WTC11 (cell line): ENCODE measurements at regions not wholly inside any gene's neighbourhood (a gene's known extent, or its start where the extent isn't known, plus 50 kb on each side); places are given as distances from the start of the nearest gene placed in this dataset.

Experiments
- ATAC-seq: fragments of 200-7000 bp; cut with Tn5 transposase; 2 replicates; pipeline ENCODE4 v1.10.0; 2021; ENCODE audit warnings: mild to moderate bottlenecking, moderate library complexity
- CTCF ChIA-PET: fragments of 300-600 bp; sonication (Branson Sonifier 250); formaldehyde crosslinking; loops from one replicate; lab custom pipeline; 2021; ENCODE audit warnings: antibody characterized with exemption; lab: Charles Lee
- POLR2A ChIA-PET: fragments of 350-600 bp; sonication (Branson Sonifier 250); formaldehyde crosslinking; loops from one replicate; lab custom pipeline; 2021; ENCODE audit warnings: antibody characterized with exemption; lab: Charles Lee
- DNase-seq: peaks from one replicate; pipeline ENCODE4 v3.0.0; 2021; ENCODE audit warnings: low spot score
- H3K27ac Mint-ChIP-seq: 2 replicates; pipeline ENCODE4 v1.8.0; 2021; ENCODE audit warnings: mixed read lengths
- H3K27me3 Mint-ChIP-seq: 2 replicates; pipeline ENCODE4 v1.8.0; 2021; ENCODE audit warnings: low read depth, mild to moderate bottlenecking, moderate library complexity, mixed read lengths
- H3K36me3 Mint-ChIP-seq: 2 replicates; pipeline ENCODE4 v1.8.0; 2021; ENCODE audit warnings: mixed read lengths
- H3K4me1 Mint-ChIP-seq: 2 replicates; pipeline ENCODE4 v1.8.0; 2022; ENCODE audit warnings: mixed read lengths
- H3K4me3 Mint-ChIP-seq: 2 replicates; pipeline ENCODE4 v1.8.0; 2021; ENCODE audit warnings: mild to moderate bottlenecking, moderate library complexity, mixed read lengths
- H3K9me3 Mint-ChIP-seq: 2 replicates; pipeline ENCODE4 v1.8.0; 2021; ENCODE audit warnings: mixed read lengths
- CDX4 ChIP-seq: fragments of 250-450 bp; sonication (Bioruptor Pico); IDR thresholded peaks from 2 replicates; pipeline ENCODE4 v1.9.0; 2021; ENCODE audit warnings: moderate library complexity, mild to moderate bottlenecking, inconsistent platforms, borderline replicate concordance
- EMX1 ChIP-seq: fragments of 250-450 bp; sonication (Bioruptor Pico); IDR thresholded peaks from 2 replicates; pipeline ENCODE4 v1.8.0; 2021; ENCODE audit warnings: mild to moderate bottlenecking
- ERG ChIP-seq: fragments of 250-450 bp; sonication (Bioruptor Pico); IDR thresholded peaks from 2 replicates; pipeline ENCODE4 v1.8.0; 2021; ENCODE audit warnings: mild to moderate bottlenecking
- FOXP1 ChIP-seq: sonication (generic); formaldehyde crosslinking; IDR thresholded peaks from 2 replicates; pipeline ENCODE4 v1.8.0; 2022; ENCODE audit warnings: missing genetic modification reagents, mild to moderate bottlenecking, moderate library complexity, borderline replicate concordance
- JAZF1 ChIP-seq: fragments of 250-450 bp; sonication (Bioruptor Pico); IDR thresholded peaks from 2 replicates; pipeline ENCODE4 v1.9.0; 2021; ENCODE audit warnings: moderate library complexity, mild to moderate bottlenecking, inconsistent platforms
- NFATC4 ChIP-seq: fragments of 250-450 bp; sonication (Bioruptor Pico); IDR thresholded peaks from 2 replicates; pipeline ENCODE4 v1.9.0; 2021; ENCODE audit warnings: mild to moderate bottlenecking
- SOX15 ChIP-seq: fragments of 250-450 bp; sonication (Bioruptor Pico); IDR thresholded peaks from 2 replicates; pipeline ENCODE4 v1.9.0; 2021; ENCODE audit warnings: mild to moderate bottlenecking
- ZNF121 ChIP-seq: sonication (generic); formaldehyde crosslinking; IDR thresholded peaks from 2 replicates; pipeline ENCODE4 v1.8.0; 2023; ENCODE audit warnings: missing genetic modification reagents
- ZNF138 ChIP-seq: sonication (generic); formaldehyde crosslinking; conservative IDR thresholded peaks from 2 replicates; pipeline ENCODE4 v1.8.1; 2022; ENCODE audit warnings: mild to moderate bottlenecking, moderate library complexity, missing genetic modification reagents
- ZNF232 ChIP-seq: sonication (generic); formaldehyde crosslinking; IDR thresholded peaks from 2 replicates; pipeline ENCODE4 v1.8.0; 2022; ENCODE audit warnings: mild to moderate bottlenecking, missing genetic modification reagents
- ZNF263 ChIP-seq: sonication (generic); formaldehyde crosslinking; IDR thresholded peaks from 2 replicates; pipeline ENCODE4 v1.8.1; 2022; ENCODE audit warnings: low read depth, mild to moderate bottlenecking, moderate library complexity, missing genetic modification reagents
- ZNF425 ChIP-seq: fragments of 250-450 bp; sonication (Bioruptor Pico); conservative IDR thresholded peaks from 2 replicates; pipeline ENCODE4 v1.9.0; 2021; ENCODE audit warnings: mild to moderate bottlenecking
- TF ChIP-seq, protein P1 (sequence below): sonication (generic); formaldehyde crosslinking; IDR thresholded peaks from 2 replicates; pipeline ENCODE4 v1.8.1; 2022; ENCODE audit warnings: mild to moderate bottlenecking, moderate library complexity, missing genetic modification reagents
- TF ChIP-seq, protein P2 (sequence below): sonication (generic); formaldehyde crosslinking; IDR thresholded peaks from 2 replicates; pipeline ENCODE4 v1.8.0; 2023; ENCODE audit warnings: mild to moderate bottlenecking, missing genetic modification reagents
- TF ChIP-seq, protein P3 (sequence below): sonication (generic); formaldehyde crosslinking; IDR thresholded peaks from 2 replicates; pipeline ENCODE4 v1.8.0; 2022; ENCODE audit warnings: mild to moderate bottlenecking, missing genetic modification reagents
- TF ChIP-seq, protein P4 (sequence below): sonication (generic); formaldehyde crosslinking; IDR thresholded peaks from 2 replicates; pipeline ENCODE4 v1.8.0; 2023; ENCODE audit warnings: missing genetic modification reagents

DNA sequence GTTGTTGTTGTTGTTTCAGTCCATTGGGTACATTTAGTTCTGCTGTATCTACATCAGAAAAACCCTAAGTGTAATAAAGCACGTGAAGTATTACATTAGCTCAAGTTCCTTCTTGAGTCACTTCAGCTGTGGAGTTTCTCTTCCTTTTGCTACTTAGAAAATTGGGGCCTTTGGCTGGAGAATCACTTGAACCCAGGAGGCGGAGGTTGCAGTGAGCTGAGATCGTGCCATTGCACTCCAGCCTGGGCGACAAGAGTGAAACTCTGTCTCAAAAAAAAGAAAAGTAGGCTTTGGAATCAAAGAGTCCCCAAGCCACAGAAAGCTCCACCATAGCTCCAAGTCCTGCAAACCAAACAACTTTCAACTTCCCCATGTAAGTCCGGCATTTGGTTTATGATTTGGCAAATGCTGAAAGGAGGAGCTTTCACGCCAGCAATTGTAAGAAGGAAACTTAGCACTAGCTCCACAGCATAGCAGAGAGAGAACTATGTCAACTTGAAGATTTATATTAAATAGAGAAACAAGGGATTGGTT lies 56.5 kb upstream of the RNF144B start (continued):
- no peak for TF ChIP-seq ERG (CRISPR knock-in tag)
- TF ChIP-seq, all 79 proteins: peak for 0

DNA sequence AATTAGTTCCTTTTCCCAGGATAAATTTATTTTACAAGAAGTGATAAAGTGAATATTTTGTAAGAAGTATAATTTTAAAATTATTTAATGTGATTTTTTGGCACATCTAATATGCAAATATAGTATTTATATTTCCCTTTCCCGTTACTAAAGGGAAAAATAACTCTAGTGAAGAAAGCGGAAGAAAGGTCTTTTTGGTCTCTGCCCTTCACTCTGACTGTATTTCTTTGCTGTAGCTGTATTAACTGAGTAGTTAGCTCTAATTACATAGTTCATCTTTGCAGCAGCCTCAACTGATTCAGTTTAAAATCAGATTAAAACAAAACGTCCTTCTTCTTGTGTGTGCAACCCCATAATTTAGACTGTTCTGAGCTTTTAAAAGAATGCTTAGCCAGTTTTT lies 57.4 kb upstream of the RNF144B start:
- POLR2A ChIA-PET: no interaction called here
- Mint-ChIP-seq H3K27ac (no peak overlapping the region; the same call in 1 of the 2 replicates), H3K36me3 (no peaks in the 10 kb centered on the region), H3K4me3 (no peak overlapping the region), H3K27me3 (no peaks in the 10 kb centered on the region), H3K9me3 (peaks cover 5% of the 10 kb centered on the region), H3K4me1 (peaks cover 39% of the 10 kb centered on the region)
- ATAC-seq: no peak
- CTCF ChIA-PET: interaction anchor here (1.2 to 1.9 kb wide), 4 partner anchors 22 to 208 kb away, joined by 3 to 5 read pairs (median 4); no protein-coding TSS in a partner anchor
- no peak for DNase-seq
- TF ChIP-seq, protein P1, sequence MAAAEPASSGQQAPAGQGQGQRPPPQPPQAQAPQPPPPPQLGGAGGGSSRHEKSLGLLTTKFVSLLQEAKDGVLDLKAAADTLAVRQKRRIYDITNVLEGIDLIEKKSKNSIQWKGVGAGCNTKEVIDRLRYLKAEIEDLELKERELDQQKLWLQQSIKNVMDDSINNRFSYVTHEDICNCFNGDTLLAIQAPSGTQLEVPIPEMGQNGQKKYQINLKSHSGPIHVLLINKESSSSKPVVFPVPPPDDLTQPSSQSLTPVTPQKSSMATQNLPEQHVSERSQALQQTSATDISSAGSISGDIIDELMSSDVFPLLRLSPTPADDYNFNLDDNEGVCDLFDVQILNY (CRISPR knock-in tag): no peak
- no peak for TF ChIP-seq ZNF232 (CRISPR knock-in tag)
- no peak for TF ChIP-seq FOXP1 (CRISPR knock-in tag)
- TF ChIP-seq ZNF121 (CRISPR knock-in tag): no peak
- TF ChIP-seq NFATC4 (CRISPR knock-in tag): no peak
- no peak for TF ChIP-seq CDX4 (CRISPR knock-in tag)

DNA sequence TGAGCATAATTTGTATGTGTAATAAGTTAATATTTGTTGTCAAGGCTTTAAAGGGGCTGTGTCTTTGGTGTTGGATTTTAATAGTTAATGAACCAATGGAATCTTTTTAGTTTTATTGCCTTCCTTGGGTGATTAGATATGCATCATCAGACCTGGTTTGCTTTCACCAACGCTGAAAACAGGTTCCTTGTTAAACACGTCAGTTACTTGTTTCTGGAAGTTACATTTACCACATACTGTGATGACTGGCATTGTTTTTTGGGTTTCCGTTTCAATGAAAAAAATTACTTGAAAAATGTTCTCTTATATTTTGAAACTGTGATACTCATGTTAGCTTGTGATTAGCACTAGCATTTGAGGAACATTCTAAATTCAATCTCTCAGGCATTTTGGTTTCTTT lies 58.6 kb upstream of the RNF144B start:
- no peak overlapping the region for H3K27ac Mint-ChIP-seq
- CTCF ChIA-PET: interaction anchor here (0.9 to 1.6 kb wide), 2 partner anchors 46 to 175 kb away, joined by 3 to 15 read pairs; no protein-coding TSS in a partner anchor
- no peak for DNase-seq
- peaks cover 5% of the 10 kb centered on the region for H3K9me3 Mint-ChIP-seq
- H3K36me3 Mint-ChIP-seq: no peaks in the 10 kb centered on the region
- ATAC-seq: no peak
- no peaks in the 10 kb centered on the region for H3K27me3 Mint-ChIP-seq
- TF ChIP-seq EMX1 (CRISPR knock-in tag) (no peak), ZNF263 (no peak), JAZF1 (CRISPR knock-in tag) (no peak), ZNF425 (no peak), ZNF138 (CRISPR knock-in tag) (no peak), SOX15 (CRISPR knock-in tag) (no peak)
- TF ChIP-seq, protein P1 (CRISPR knock-in tag): no peak
- TF ChIP-seq, protein P2, sequence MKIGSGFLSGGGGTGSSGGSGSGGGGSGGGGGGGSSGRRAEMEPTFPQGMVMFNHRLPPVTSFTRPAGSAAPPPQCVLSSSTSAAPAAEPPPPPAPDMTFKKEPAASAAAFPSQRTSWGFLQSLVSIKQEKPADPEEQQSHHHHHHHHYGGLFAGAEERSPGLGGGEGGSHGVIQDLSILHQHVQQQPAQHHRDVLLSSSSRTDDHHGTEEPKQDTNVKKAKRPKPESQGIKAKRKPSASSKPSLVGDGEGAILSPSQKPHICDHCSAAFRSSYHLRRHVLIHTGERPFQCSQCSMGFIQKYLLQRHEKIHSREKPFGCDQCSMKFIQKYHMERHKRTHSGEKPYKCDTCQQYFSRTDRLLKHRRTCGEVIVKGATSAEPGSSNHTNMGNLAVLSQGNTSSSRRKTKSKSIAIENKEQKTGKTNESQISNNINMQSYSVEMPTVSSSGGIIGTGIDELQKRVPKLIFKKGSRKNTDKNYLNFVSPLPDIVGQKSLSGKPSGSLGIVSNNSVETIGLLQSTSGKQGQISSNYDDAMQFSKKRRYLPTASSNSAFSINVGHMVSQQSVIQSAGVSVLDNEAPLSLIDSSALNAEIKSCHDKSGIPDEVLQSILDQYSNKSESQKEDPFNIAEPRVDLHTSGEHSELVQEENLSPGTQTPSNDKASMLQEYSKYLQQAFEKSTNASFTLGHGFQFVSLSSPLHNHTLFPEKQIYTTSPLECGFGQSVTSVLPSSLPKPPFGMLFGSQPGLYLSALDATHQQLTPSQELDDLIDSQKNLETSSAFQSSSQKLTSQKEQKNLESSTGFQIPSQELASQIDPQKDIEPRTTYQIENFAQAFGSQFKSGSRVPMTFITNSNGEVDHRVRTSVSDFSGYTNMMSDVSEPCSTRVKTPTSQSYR (CRISPR knock-in tag): no peak
- TF ChIP-seq, protein P3, sequence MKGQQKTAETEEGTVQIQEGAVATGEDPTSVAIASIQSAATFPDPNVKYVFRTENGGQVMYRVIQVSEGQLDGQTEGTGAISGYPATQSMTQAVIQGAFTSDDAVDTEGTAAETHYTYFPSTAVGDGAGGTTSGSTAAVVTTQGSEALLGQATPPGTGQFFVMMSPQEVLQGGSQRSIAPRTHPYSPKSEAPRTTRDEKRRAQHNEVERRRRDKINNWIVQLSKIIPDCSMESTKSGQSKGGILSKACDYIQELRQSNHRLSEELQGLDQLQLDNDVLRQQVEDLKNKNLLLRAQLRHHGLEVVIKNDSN (CRISPR knock-in tag): no peak
- TF ChIP-seq, protein P4, sequence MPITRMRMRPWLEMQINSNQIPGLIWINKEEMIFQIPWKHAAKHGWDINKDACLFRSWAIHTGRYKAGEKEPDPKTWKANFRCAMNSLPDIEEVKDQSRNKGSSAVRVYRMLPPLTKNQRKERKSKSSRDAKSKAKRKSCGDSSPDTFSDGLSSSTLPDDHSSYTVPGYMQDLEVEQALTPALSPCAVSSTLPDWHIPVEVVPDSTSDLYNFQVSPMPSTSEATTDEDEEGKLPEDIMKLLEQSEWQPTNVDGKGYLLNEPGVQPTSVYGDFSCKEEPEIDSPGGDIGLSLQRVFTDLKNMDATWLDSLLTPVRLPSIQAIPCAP: no peak
- TF ChIP-seq, all 79 proteins: peak for 0
- Mint-ChIP-seq H3K4me1 (peaks cover 39% of the 10 kb centered on the region), H3K4me3 (no peak overlapping the region)
- POLR2A ChIA-PET: no interaction called here
